ENCODE measurements at regions not wholly inside any gene's neighbourhood (a gene's known extent, or its start where the extent isn't known, plus 50 kb on each side); places are given as distances from the start of the nearest gene placed in this dataset.

- Histone ChIP-seq H4K20me1 (ENCODE audit: control insufficient read depth, extremely low read depth, insufficient read depth, low read length) (no peaks in the 10 kb centered on the region), H3K36me3 (ENCODE audit: control insufficient read depth in 2 of 2, extremely low read depth in 1 of 2, insufficient read depth in 2 of 2, low read length in 2 of 2) (no peaks in the 10 kb centered on the region), H2AFZ (ENCODE audit: control insufficient read depth, low read length) (no peak overlapping the region), H3K4me2 (ENCODE audit: control insufficient read depth, extremely low read depth, insufficient read depth, low read depth, low read length) (no peak overlapping the region), H3K9me1 (ENCODE audit: control insufficient read depth, extremely low read depth, insufficient read depth, low read length) (no peaks in the 10 kb centered on the region), H3K79me2 (ENCODE audit: control insufficient read depth, insufficient read depth, low read length) (no peaks in the 10 kb centered on the region), H3K9me3 (ENCODE audit: control insufficient read depth, low read depth, low read length) (no peaks in the 10 kb centered on the region), H3K4me3 (ENCODE audit: control insufficient read depth in 2 of 3, extremely low read depth in 1 of 3, insufficient read depth in 2 of 3, low read depth in 1 of 3, low read length in 3 of 3) (no peak overlapping the region), H3K4me1 (ENCODE audit: control insufficient read depth, extremely low read depth, insufficient read depth, low read length) (no peaks in the 10 kb centered on the region), H3K9ac (ENCODE audit: control insufficient read depth, extremely low read depth, insufficient read depth, low read length) (no peak overlapping the region), H3K27me3 (ENCODE audit: control insufficient read depth, extremely low read depth, insufficient read depth, low read length) (no peaks in the 10 kb centered on the region), H3K27ac (ENCODE audit: control insufficient read depth, insufficient read depth, low read length) (no peak overlapping the region)
- dilution Hi-C loops (cut with MboI; ENCODE audit: extremely low pct_ligation_motif_present, low sequenced_read_pairs): no loop called here
- TF ChIP-seq EZH2 (IDR thresholded peaks at IDR 0.05; ENCODE audit: low read length) (no peak), CTCF (optimal IDR thresholded peaks at IDR 0.05 in 1 of 3, IDR thresholded peaks at IDR 0.05 in 1 of 3, conservative IDR thresholded peaks at IDR 0.05 in 1 of 3; ENCODE audit: extremely low read depth in 1 of 3, insufficient read depth in 2 of 3, low read length in 3 of 3) (no peak)
- DNase-seq (ENCODE audit: low read depth, low spot score) (no peak), FAIRE-seq (no peak)
Observed at GRCh38 chr1:96130432-96130831, 591.2 kb upstream of the PTBP2 start.

- no peaks in the 10 kb centered on the region for H3K9me3 ChIP-seq (ENCODE audit: control insufficient read depth, low read depth, low read length)
- H3K4me3 ChIP-seq (ENCODE audit: control insufficient read depth in 2 of 3, extremely low read depth in 1 of 3, insufficient read depth in 2 of 3, low read depth in 1 of 3, low read length in 3 of 3): no peak overlapping the region
- no peak for FAIRE-seq
Observed at GRCh38 chr1:96144636-96145035, 576.9 kb upstream of the PTBP2 start.

More at GRCh38 chr1:96144636-96145035, 576.9 kb upstream of the PTBP2 start:
- Histone ChIP-seq H3K4me2 (ENCODE audit: control insufficient read depth, extremely low read depth, insufficient read depth, low read depth, low read length) (no peak overlapping the region), H3K27me3 (ENCODE audit: control insufficient read depth, extremely low read depth, insufficient read depth, low read length) (no peaks in the 10 kb centered on the region), H3K9ac (ENCODE audit: control insufficient read depth, extremely low read depth, insufficient read depth, low read length) (no peak overlapping the region), H3K27ac (ENCODE audit: control insufficient read depth, insufficient read depth, low read length) (no peak overlapping the region), H3K79me2 (ENCODE audit: control insufficient read depth, insufficient read depth, low read length) (no peaks in the 10 kb centered on the region), H2AFZ (ENCODE audit: control insufficient read depth, low read length) (no peak overlapping the region), H3K36me3 (ENCODE audit: control insufficient read depth in 2 of 2, extremely low read depth in 1 of 2, insufficient read depth in 2 of 2, low read length in 2 of 2) (no peaks in the 10 kb centered on the region), H3K4me1 (ENCODE audit: control insufficient read depth, extremely low read depth, insufficient read depth, low read length) (no peaks in the 10 kb centered on the region), H3K9me1 (ENCODE audit: control insufficient read depth, extremely low read depth, insufficient read depth, low read length) (no peaks in the 10 kb centered on the region), H4K20me1 (ENCODE audit: control insufficient read depth, extremely low read depth, insufficient read depth, low read length) (no peaks in the 10 kb centered on the region)
- no peak for TF ChIP-seq EZH2 (IDR thresholded peaks at IDR 0.05; ENCODE audit: low read length)
- no peak for TF ChIP-seq CTCF (optimal IDR thresholded peaks at IDR 0.05 in 1 of 3, IDR thresholded peaks at IDR 0.05 in 1 of 3, conservative IDR thresholded peaks at IDR 0.05 in 1 of 3; ENCODE audit: extremely low read depth in 1 of 3, insufficient read depth in 2 of 3, low read length in 3 of 3)
- no peak for DNase-seq (ENCODE audit: low read depth, low spot score)
- dilution Hi-C loops (cut with MboI; ENCODE audit: extremely low pct_ligation_motif_present, low sequenced_read_pairs): no loop called here

All from keratinocyte (primary cell).